Brain microvascular endothelial cell (primary cell): ENCODE measurements at regions not wholly inside any gene's neighbourhood (a gene's known extent, or its start where the extent isn't known, plus 50 kb on each side); places are given as distances from the start of the nearest gene placed in this dataset.
"Not testable (repeated sequence)": the region's sequence is repeated elsewhere in the genome, so short reads cannot be mapped to it uniquely, and the experiment has no call there.

Experiments used
- DNase-seq: peaks from one replicate; pipeline ENCODE4 v3.0.0-alpha.2; 2020
- H3K27ac ChIP-seq: fragments of 250-450 bp; sonication (Bioruptor Pico); 2 replicates; pipeline ENCODE4 v1.5.1; 2020; ENCODE audit warnings: mild to moderate bottlenecking, moderate library complexity
- H3K27me3 ChIP-seq: fragments of 250-450 bp; sonication (Bioruptor Pico); replicated peaks from 2 replicates; pipeline ENCODE4 v1.5.1; 2020; ENCODE audit warnings: mild to moderate bottlenecking
- H3K36me3 ChIP-seq: fragments of 250-450 bp; sonication (Bioruptor Pico); replicated peaks from 2 replicates; pipeline ENCODE4 v1.5.1; 2020; ENCODE audit warnings: mild to moderate bottlenecking
- H3K4me3 ChIP-seq: 2 replicates; pipeline ENCODE4 v1.5.1; 2011; ENCODE audit warnings: low read depth, mild to moderate bottlenecking, control low read depth, low read length, moderate library complexity
- in situ Hi-C: cut with HindIII; loops from 2 replicates; pipeline ENCODE4 v1.10.0; 2017; ENCODE audit warnings: low sequenced_read_pairs, low pct_ligation_motif_present
- TF ChIP-seq, protein P1 (sequence below): IDR thresholded peaks from 2 replicates; pipeline ENCODE4 v1.5.1; 2011; ENCODE audit warnings: low read depth, mild to moderate bottlenecking, moderate library complexity, low read length, control low read depth, inconsistent platforms; ENCODE audit errors: missing control alignments

GRCh38 chr6:50543666-50544065, 169.7 kb upstream of the TFAP2D start:
- Histone ChIP-seq H3K36me3 (no peaks in the 10 kb centered on the region), H3K27ac (no peak overlapping the region), H3K27me3 (no peaks in the 10 kb centered on the region), H3K4me3 (no peak overlapping the region)
- DNase-seq = no peak
- in situ Hi-C loops = no loop called here
- TF ChIP-seq, protein P1, sequence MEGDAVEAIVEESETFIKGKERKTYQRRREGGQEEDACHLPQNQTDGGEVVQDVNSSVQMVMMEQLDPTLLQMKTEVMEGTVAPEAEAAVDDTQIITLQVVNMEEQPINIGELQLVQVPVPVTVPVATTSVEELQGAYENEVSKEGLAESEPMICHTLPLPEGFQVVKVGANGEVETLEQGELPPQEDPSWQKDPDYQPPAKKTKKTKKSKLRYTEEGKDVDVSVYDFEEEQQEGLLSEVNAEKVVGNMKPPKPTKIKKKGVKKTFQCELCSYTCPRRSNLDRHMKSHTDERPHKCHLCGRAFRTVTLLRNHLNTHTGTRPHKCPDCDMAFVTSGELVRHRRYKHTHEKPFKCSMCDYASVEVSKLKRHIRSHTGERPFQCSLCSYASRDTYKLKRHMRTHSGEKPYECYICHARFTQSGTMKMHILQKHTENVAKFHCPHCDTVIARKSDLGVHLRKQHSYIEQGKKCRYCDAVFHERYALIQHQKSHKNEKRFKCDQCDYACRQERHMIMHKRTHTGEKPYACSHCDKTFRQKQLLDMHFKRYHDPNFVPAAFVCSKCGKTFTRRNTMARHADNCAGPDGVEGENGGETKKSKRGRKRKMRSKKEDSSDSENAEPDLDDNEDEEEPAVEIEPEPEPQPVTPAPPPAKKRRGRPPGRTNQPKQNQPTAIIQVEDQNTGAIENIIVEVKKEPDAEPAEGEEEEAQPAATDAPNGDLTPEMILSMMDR = no peak

GRCh38 chr6:50549026-50549425, 164.3 kb upstream of the TFAP2D start:
- Histone ChIP-seq H3K4me3 (no peak overlapping the region), H3K27ac (no peak overlapping the region), H3K36me3 (no peaks in the 10 kb centered on the region), H3K27me3 (no peaks in the 10 kb centered on the region)
- in situ Hi-C loops = no loop called here
- TF ChIP-seq, protein P1 = no peak
- no peak for DNase-seq

- H3K36me3 ChIP-seq = no peaks in the 10 kb centered on the region
- in situ Hi-C loops = no loop called here
- H3K4me3 ChIP-seq = no peak overlapping the region
Measured at GRCh38 chr6:50549475-50549874, 163.9 kb upstream of the TFAP2D start.

GRCh38 chr6:50555982-50556381, 157.3 kb upstream of the TFAP2D start:
- H3K4me3 ChIP-seq = no peak overlapping the region

More at GRCh38 chr6:50549475-50549874, 163.9 kb upstream of the TFAP2D start:
- TF ChIP-seq, protein P1 = no peak
- no peak overlapping the region for H3K27ac ChIP-seq
- H3K27me3 ChIP-seq = no peaks in the 10 kb centered on the region
- no peak for DNase-seq

DNA sequence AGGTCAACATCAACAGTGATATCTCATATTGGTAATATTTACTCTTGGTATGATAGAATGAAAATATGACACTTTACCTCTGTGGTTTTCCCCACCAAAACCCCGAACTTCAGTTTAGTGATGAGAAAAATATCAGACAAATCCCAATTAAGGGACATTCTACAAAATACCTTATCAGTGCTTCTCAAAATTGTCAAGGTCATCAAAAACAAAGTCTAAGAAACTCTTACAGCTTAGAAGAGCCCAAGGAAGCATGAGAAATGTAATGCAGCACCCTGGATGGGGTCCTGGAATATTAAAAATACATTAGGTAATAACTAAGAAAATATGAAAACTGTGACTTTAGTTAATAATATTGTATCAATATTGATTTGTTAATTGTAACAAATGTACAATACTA, 148.3 kb upstream of the TFAP2D start:
- Histone ChIP-seq H3K27me3 (no peaks in the 10 kb centered on the region), H3K36me3 (no peaks in the 10 kb centered on the region), H3K4me3 (no peak overlapping the region), H3K27ac (no peak overlapping the region)
- DNase-seq = no peak
- TF ChIP-seq, protein P1 = no peak
- in situ Hi-C loops = no loop called here

More at GRCh38 chr6:50555982-50556381, 157.3 kb upstream of the TFAP2D start:
- Histone ChIP-seq H3K27ac (no peak overlapping the region), H3K27me3 (no peaks in the 10 kb centered on the region), H3K36me3 (no peaks in the 10 kb centered on the region)
- no peak for DNase-seq
- TF ChIP-seq, protein P1 = no peak
- in situ Hi-C loops = no loop called here

DNA sequence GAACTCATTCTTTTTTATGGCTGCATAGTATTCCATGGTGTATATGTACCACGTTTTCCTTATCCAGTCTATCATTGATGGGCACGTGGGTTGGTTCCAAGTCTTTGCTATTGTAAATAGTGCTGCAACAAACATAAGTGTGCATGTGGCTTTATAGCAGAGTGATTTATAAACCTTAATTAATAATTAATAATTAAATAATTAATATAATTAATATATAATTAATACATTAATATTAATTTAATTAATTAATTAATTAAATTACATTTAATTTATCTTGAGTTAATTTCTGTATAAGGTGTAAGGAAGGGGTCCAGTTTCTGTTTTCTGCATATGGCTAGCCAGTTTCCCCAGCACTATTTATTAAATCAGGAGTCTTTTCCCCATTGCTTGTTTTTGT, 142.1 kb upstream of the TFAP2D start:
- DNase-seq, H3K36me3 ChIP-seq, H3K27ac ChIP-seq, H3K27me3 ChIP-seq, H3K4me3 ChIP-seq, in situ Hi-C loops: not testable (repeated sequence)
